Prostate gland (tissue), 2 donors: ENCODE measurements at regions not wholly inside any gene's neighbourhood (a gene's known extent, or its start where the extent isn't known, plus 50 kb on each side); places are given as distances from the start of the nearest gene placed in this dataset.

Experiments
- DNase-seq: peaks from one replicate; pipeline ENCODE4 v3.0.0-alpha.2; 2019; ENCODE audit warnings: low spot score
- H3K27ac ChIP-seq, 2 donors: fragments of 200-600 bp; sonication (generic); 2 replicates each; pipeline ENCODE4 v1.5.1; 2017 to 2019
- H3K27me3 ChIP-seq: fragments of 200-600 bp; sonication (generic); replicated peaks from 2 replicates; pipeline ENCODE4 v1.5.1; 2019; ENCODE audit not compliant: insufficient read depth
- H3K36me3 ChIP-seq, 2 donors: fragments of 200-600 bp; sonication (generic); 1 replicate in 1 of 2; 2 replicates in 1 of 2; pipeline versions ENCODE4 v1.5.1 to v1.8.1; 2017 to 2019
- H3K4me1 ChIP-seq: fragments of 200-600 bp; sonication (generic); replicated peaks from 2 replicates; pipeline ENCODE4 v1.5.1; 2019
- H3K4me3 ChIP-seq, 2 donors: fragments of 200-600 bp; sonication (generic); 2 replicates each; pipeline ENCODE4 v1.5.1; 2017 to 2019
- H3K9me3 ChIP-seq: fragments of 200-600 bp; sonication (generic); 2 replicates; pipeline ENCODE4 v1.5.1; 2017
- POLR2A ChIP-seq: fragments of 450-650 bp; IDR thresholded peaks from one replicate; pipeline ENCODE4 v1.6.1; 2016; ENCODE audit warnings: antibody characterized with exemption, mild to moderate bottlenecking
- POLR2AphosphoS5 ChIP-seq: sonication (generic); formaldehyde crosslinking; IDR thresholded peaks from one replicate; pipeline ENCODE4 v1.6.1; 2017; ENCODE audit warnings: antibody characterized with exemption
- WGBS: methylation state at CpG from one replicate; pipeline ENCODE4 v1.1.5; 2018; 5-methylcytosine and 5-hydroxymethylcytosine counted together
- intact Hi-C: fragments of 100-400 bp; cut with DNase I; formaldehyde crosslinking; loops from one replicate; pipeline ENCODE4 v1.14.2; 2022
- TF ChIP-seq, protein P1 (sequence below), 4 experiments: fragments of 200-600 bp in 2 of 4; fragments of 450-650 bp in 2 of 4; sonication (generic) in 2 of 4; IDR thresholded peaks; 1 replicate in 3 of 4; 2 replicates in 1 of 4; pipeline ENCODE4 v1.5.1; 2016 to 2019; ENCODE audit warnings: antibody characterized with exemption in 4 of 4, mild to moderate bottlenecking in 2 of 4, moderate library complexity in 2 of 4

DNA sequence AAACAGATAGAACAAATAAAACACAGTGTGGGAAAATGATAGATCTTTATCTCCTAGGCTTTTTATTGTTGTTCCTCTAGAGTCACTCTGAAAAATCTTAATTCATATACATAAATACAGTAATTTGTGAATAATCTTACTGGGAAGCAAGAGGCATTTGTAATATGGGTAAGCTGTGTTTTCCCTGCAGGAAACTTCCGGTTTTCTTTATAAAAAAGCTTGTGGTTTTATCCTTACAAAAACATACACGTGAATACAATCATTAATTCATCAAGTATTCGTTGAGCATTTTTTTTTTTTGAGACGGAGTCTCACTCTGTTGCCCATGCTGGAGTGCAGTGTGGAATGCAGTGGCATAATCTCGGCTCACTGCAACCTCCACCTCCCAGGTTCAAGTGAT is 1312.8 kb upstream of the ZEB2 start:
- Histone ChIP-seq H3K4me1 (no peaks in the 10 kb centered on the region), H3K9me3 (no peaks in the 10 kb centered on the region), H3K27ac (no peak overlapping the region), H3K27me3 (no peaks in the 10 kb centered on the region), H3K36me3 (no peaks in the 10 kb centered on the region), H3K4me3 (no peak overlapping the region)
- TF ChIP-seq, protein P1, sequence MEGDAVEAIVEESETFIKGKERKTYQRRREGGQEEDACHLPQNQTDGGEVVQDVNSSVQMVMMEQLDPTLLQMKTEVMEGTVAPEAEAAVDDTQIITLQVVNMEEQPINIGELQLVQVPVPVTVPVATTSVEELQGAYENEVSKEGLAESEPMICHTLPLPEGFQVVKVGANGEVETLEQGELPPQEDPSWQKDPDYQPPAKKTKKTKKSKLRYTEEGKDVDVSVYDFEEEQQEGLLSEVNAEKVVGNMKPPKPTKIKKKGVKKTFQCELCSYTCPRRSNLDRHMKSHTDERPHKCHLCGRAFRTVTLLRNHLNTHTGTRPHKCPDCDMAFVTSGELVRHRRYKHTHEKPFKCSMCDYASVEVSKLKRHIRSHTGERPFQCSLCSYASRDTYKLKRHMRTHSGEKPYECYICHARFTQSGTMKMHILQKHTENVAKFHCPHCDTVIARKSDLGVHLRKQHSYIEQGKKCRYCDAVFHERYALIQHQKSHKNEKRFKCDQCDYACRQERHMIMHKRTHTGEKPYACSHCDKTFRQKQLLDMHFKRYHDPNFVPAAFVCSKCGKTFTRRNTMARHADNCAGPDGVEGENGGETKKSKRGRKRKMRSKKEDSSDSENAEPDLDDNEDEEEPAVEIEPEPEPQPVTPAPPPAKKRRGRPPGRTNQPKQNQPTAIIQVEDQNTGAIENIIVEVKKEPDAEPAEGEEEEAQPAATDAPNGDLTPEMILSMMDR (IDR thresholded peaks at IDR 0.05), result no peak
- no peak for TF ChIP-seq POLR2A
- no peak for TF ChIP-seq POLR2AphosphoS5
- no peak for DNase-seq
- intact Hi-C loops, result no loop called here
- WGBS, result 87% methylated on average over 5 of the region's 5 CpGs

DNA sequence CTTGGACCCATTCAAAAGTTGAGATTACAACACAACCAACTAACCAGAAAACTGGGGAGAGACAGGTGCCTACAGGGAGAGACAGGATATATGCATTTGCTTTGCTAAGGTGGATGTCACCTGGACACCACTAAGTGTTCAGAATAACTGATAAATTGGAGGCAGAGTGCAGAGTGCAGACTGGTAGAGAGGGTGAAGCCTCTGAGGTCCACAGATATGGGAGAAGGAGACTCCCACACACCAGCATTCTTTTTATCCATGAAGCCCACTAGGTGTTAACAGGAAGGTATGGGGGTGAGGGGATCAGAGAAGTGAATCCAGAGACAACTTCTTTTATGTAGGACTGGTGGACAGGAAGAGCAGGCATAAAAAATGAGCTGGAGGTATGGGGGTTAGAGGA is 1310.0 kb upstream of the ZEB2 start:
- Histone ChIP-seq H3K9me3 (no peaks in the 10 kb centered on the region), H3K4me1 (no peaks in the 10 kb centered on the region), H3K36me3 (no peaks in the 10 kb centered on the region), H3K27me3 (no peaks in the 10 kb centered on the region), H3K27ac (no peak overlapping the region), H3K4me3 (no peak overlapping the region)
- TF ChIP-seq, protein P1 (IDR thresholded peaks at IDR 0.05), result no peak
- TF ChIP-seq POLR2AphosphoS5 (no peak), POLR2A (no peak)
- intact Hi-C loops, result no loop called here
- no peak for DNase-seq

DNA sequence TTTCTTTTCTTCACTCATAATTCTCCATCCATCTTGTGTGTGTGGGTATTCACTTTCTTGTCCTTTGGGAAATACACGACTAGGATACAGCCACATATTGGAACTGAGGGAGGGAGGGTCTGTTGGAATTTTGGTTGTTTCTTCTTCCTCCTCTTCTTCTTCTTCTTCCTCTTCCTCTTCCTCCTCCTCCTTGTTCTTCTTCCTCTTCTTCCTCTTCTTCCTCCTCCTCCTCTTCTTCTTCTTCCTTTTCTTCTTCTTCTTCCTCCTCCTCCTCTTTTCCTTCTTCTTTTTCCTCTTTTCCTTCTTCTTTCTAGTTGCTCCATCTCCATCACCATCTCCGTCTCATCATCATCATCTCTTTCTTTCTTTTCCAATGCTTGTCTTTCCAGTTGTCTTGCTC is 1307.3 kb upstream of the ZEB2 start:
- intact Hi-C loops, result no loop called here
- Histone ChIP-seq H3K4me3 (no peak overlapping the region), H3K27ac (no peak overlapping the region), H3K9me3 (no peaks in the 10 kb centered on the region), H3K27me3 (no peaks in the 10 kb centered on the region), H3K4me1 (no peaks in the 10 kb centered on the region), H3K36me3 (no peaks in the 10 kb centered on the region)
- no peak for DNase-seq
- no peak for TF ChIP-seq POLR2AphosphoS5
- TF ChIP-seq, protein P1 (IDR thresholded peaks at IDR 0.05), result no peak
- TF ChIP-seq POLR2A, result no peak
- 96% methylated on average over 2 of the region's 2 CpGs for WGBS

DNA sequence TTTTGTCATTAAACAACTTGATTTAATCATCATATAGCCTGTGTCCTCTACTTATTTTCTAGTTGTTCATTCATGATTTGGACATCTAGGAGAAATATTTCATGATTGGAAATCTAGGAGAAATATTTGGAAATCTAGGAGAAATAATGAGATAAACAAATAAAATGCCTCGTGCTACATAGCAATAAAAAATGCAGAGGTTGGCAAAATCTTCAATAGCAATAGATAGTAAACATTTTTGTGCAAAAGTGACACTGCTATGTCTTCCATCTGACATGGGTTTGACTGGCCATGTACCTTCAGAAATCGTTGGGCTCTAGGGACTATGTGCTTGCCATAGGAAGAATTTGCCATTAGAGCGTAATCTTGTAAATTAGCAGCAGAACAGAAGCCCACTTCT is 1304.5 kb upstream of the ZEB2 start:
- H3K36me3 ChIP-seq, result no peaks in the 10 kb centered on the region
- TF ChIP-seq POLR2AphosphoS5, result no peak
- TF ChIP-seq POLR2A, result no peak
- TF ChIP-seq, protein P1 (IDR thresholded peaks at IDR 0.05), result no peak
- intact Hi-C loops, result no loop called here
- 71% methylated on average over 3 of the region's 3 CpGs for WGBS
- H3K4me3 ChIP-seq, result no peak overlapping the region
- no peak for DNase-seq
- H3K27me3 ChIP-seq, result no peaks in the 10 kb centered on the region
- no peaks in the 10 kb centered on the region for H3K9me3 ChIP-seq
- no peak overlapping the region for H3K27ac ChIP-seq
- H3K4me1 ChIP-seq, result no peaks in the 10 kb centered on the region

DNA sequence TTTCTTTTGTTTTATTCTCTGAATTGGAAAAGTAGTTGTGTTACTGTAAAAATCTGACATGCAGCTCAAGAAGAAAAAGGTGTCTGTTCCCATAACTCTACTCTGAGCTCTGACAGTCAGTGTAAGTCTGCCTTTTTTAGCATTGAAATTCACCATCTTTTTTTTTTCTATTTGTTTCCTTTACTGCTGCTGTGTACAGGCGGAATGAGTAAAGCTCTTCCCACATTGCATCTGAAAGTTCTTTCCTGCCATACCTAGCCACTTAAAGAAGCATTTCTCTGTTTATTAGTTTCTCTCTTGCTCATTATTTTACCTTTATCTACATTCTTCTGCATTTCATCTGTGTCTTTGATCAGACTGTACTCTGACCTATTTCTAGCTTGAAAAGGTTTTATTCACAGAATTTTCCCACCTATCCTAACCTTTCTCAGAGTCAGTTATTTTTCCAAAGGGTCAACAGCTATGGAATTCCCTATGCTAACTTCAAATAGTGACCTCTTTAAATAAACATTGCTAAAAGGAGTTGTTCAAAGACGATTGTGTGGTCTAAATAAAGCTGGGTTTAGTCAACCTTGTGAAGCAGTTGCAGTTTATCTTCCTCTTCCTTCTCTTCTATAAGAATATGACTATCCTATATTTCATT is 1303.1 kb upstream of the ZEB2 start:
- intact Hi-C loops, result no loop called here
- Histone ChIP-seq H3K27me3 (no peaks in the 10 kb centered on the region), H3K27ac (no peak overlapping the region), H3K9me3 (no peaks in the 10 kb centered on the region), H3K36me3 (no peaks in the 10 kb centered on the region), H3K4me3 (no peak overlapping the region), H3K4me1 (no peaks in the 10 kb centered on the region)
- TF ChIP-seq POLR2A (no peak), POLR2AphosphoS5 (no peak)
- TF ChIP-seq, protein P1 (IDR thresholded peaks at IDR 0.05), result no peak
- no peak for DNase-seq
- 39% methylated on average over 2 of the region's 2 CpGs for WGBS
